ENCODE measurements at regions not wholly inside any gene's neighbourhood (a gene's known extent, or its start where the extent isn't known, plus 50 kb on each side); places are given as distances from the start of the nearest gene placed in this dataset.

DNA sequence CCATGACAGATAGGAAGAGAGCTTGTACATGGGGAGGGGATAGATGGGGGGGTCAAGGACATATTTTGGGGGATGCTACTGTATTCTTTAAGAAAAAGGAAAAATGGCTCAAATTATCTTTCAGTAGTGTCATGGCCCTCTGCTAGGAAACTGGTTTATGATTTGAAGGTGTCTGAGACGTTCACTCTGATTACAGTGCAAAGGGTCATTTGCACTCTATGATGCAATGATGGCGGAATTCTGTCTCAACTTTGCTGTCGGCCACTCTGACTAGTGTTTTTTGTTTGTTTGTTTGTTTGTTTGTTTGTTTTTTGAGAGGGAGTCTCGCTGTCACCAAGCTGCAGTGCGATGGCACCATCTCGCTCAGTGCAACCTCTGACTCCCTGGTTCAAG lies 180.0 kb downstream of the SOX4 start:
- no peak for TF ChIP-seq EZH2 (optimal IDR thresholded peaks at IDR 0.05; ENCODE audit: low read depth, low read length)
- TF ChIP-seq, protein P1, sequence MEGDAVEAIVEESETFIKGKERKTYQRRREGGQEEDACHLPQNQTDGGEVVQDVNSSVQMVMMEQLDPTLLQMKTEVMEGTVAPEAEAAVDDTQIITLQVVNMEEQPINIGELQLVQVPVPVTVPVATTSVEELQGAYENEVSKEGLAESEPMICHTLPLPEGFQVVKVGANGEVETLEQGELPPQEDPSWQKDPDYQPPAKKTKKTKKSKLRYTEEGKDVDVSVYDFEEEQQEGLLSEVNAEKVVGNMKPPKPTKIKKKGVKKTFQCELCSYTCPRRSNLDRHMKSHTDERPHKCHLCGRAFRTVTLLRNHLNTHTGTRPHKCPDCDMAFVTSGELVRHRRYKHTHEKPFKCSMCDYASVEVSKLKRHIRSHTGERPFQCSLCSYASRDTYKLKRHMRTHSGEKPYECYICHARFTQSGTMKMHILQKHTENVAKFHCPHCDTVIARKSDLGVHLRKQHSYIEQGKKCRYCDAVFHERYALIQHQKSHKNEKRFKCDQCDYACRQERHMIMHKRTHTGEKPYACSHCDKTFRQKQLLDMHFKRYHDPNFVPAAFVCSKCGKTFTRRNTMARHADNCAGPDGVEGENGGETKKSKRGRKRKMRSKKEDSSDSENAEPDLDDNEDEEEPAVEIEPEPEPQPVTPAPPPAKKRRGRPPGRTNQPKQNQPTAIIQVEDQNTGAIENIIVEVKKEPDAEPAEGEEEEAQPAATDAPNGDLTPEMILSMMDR (IDR thresholded peaks at IDR 0.05; ENCODE audit: low read length), result no peak
- TF ChIP-seq EZH2phosphoT487 (IDR thresholded peaks at IDR 0.05; ENCODE audit: low read length), result no peak

Measured in MM.1S (cell line).